ENCODE measurements at regions not wholly inside any gene's neighbourhood (a gene's known extent, or its start where the extent isn't known, plus 50 kb on each side); places are given as distances from the start of the nearest gene placed in this dataset.

- no peak for TF ChIP-seq CTCF (IDR thresholded peaks at IDR 0.05; ENCODE audit: low read depth, low read length)
- no peak for TF ChIP-seq EZH2phosphoT487 (IDR thresholded peaks at IDR 0.05; ENCODE audit: low read depth)
Measured at GRCh38 chr13:84131249-84131648, 249.0 kb upstream of the SLITRK1 start.
